Hepatocyte (in vitro differentiated cells): ENCODE measurements at regions not wholly inside any gene's neighbourhood (a gene's known extent, or its start where the extent isn't known, plus 50 kb on each side); places are given as distances from the start of the nearest gene placed in this dataset.

Source experiments
- DNase-seq: peaks from one replicate; pipeline ENCODE4 v3.0.0-alpha.2; 2016; ENCODE audit warnings: low spot score
- H2AFZ ChIP-seq: fragments of 200-600 bp; sonication (generic); 2 replicates; pipeline ENCODE4 v1.6.0; 2016; ENCODE audit warnings: antibody characterized with exemption, mild to moderate bottlenecking
- H3K27ac ChIP-seq: fragments of 200-600 bp; sonication (generic); 2 replicates; pipeline ENCODE4 v1.5.1; 2016; ENCODE audit warnings: mild to moderate bottlenecking
- H3K27me3 ChIP-seq: fragments of 200-600 bp; sonication (generic); 2 replicates; pipeline ENCODE4 v1.6.1; 2016
- H3K36me3 ChIP-seq: fragments of 200-600 bp; sonication (generic); replicated peaks from 2 replicates; pipeline ENCODE4 v1.5.1; 2016; ENCODE audit warnings: low read depth; ENCODE audit not compliant: insufficient read depth
- H3K4me1 ChIP-seq: fragments of 200-600 bp; sonication (generic); 2 replicates; pipeline ENCODE4 v1.5.1; 2016; ENCODE audit warnings: mild to moderate bottlenecking, moderate library complexity; ENCODE audit not compliant: insufficient read depth
- H3K4me2 ChIP-seq: fragments of 200-600 bp; sonication (generic); 2 replicates; pipeline ENCODE4 v1.6.0; 2016
- H3K4me3 ChIP-seq: fragments of 200-600 bp; sonication (generic); 2 replicates; pipeline ENCODE4 v1.5.1; 2016; ENCODE audit warnings: mild to moderate bottlenecking
- H3K79me2 ChIP-seq: fragments of 200-600 bp; sonication (generic); 2 replicates; pipeline ENCODE4 v1.6.0; 2017; ENCODE audit warnings: mild to moderate bottlenecking
- H3K9me2 ChIP-seq: fragments of 200-600 bp; sonication (generic); replicated peaks from 2 replicates; pipeline ENCODE4 v1.6.0; 2017; ENCODE audit warnings: mild to moderate bottlenecking; ENCODE audit not compliant: insufficient read depth
- H3K9me3 ChIP-seq: fragments of 200-600 bp; sonication (generic); 2 replicates; pipeline ENCODE4 v1.5.1; 2016; ENCODE audit warnings: low read depth, mild to moderate bottlenecking
- H4K20me1 ChIP-seq: fragments of 200-600 bp; sonication (generic); 2 replicates; pipeline ENCODE4 v1.6.0; 2016; ENCODE audit warnings: mild to moderate bottlenecking; ENCODE audit not compliant: insufficient read depth, poor library complexity, severe bottlenecking
- EZH2 ChIP-seq: fragments of 200-600 bp; sonication (generic); IDR thresholded peaks from 2 replicates; pipeline ENCODE4 v1.6.1; 2016; ENCODE audit warnings: antibody characterized with exemption, mild to moderate bottlenecking, borderline replicate concordance
- EZH2phosphoT487 ChIP-seq: fragments of 200-600 bp; sonication (generic); IDR thresholded peaks from one replicate; pipeline ENCODE4 v1.6.1; 2018; ENCODE audit warnings: antibody characterized with exemption, mild to moderate bottlenecking, low read depth, moderate library complexity; ENCODE audit not compliant: unreplicated experiment, severe bottlenecking
- WGBS: methylation state at CpG from one replicate; pipeline ENCODE4 v1.1.6; 2016; ENCODE audit warnings: low lambda C conversion rate; ENCODE audit errors: missing lambda C conversion rate; 5-methylcytosine and 5-hydroxymethylcytosine counted together
- TF ChIP-seq, protein P1 (sequence below): fragments of 200-600 bp; sonication (generic); IDR thresholded peaks from 2 replicates; pipeline ENCODE4 v1.5.1; 2016; ENCODE audit warnings: antibody characterized with exemption, mild to moderate bottlenecking; ENCODE audit not compliant: poor library complexity

DNA sequence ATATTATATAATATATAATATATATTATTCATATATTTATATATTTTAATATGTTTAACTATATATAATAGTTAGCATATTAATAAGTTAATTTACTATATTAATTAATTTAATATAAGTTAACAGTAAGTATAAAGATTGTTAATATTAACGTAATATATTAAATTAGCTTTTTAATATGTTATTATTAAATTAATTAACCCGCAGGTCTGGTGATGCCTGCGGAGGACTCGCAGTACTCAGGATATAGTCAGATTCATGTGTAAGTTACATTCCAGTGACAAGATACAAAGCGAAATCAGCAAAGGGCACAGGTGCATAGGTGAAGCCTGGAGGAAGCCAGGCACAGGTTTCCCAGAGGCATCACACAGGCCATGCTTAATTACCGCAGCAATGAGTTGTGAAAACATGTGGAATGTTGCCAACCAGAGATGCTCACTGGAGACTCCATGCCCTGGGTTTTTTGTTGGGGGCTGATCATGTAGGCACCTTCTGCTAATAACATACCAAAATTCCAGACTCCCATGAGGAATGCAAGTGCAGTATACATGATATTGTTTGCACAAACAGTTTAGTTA lies 130.4 kb upstream of the MPHOSPH6 start:
- Histone ChIP-seq H3K36me3 (no peaks in the 10 kb centered on the region), H3K79me2 (no peaks in the 10 kb centered on the region), H3K27ac (no peak overlapping the region), H2AFZ (no peak overlapping the region), H3K4me1 (peaks cover 4% of the 10 kb centered on the region), H3K9me2 (no peaks in the 10 kb centered on the region), H3K4me3 (no peak overlapping the region), H3K9me3 (no peaks in the 10 kb centered on the region), H3K27me3 (no peaks in the 10 kb centered on the region), H3K4me2 (no peak overlapping the region), H4K20me1 (no peaks in the 10 kb centered on the region)
- TF ChIP-seq EZH2phosphoT487 (no peak), EZH2 (no peak)
- TF ChIP-seq, protein P1, sequence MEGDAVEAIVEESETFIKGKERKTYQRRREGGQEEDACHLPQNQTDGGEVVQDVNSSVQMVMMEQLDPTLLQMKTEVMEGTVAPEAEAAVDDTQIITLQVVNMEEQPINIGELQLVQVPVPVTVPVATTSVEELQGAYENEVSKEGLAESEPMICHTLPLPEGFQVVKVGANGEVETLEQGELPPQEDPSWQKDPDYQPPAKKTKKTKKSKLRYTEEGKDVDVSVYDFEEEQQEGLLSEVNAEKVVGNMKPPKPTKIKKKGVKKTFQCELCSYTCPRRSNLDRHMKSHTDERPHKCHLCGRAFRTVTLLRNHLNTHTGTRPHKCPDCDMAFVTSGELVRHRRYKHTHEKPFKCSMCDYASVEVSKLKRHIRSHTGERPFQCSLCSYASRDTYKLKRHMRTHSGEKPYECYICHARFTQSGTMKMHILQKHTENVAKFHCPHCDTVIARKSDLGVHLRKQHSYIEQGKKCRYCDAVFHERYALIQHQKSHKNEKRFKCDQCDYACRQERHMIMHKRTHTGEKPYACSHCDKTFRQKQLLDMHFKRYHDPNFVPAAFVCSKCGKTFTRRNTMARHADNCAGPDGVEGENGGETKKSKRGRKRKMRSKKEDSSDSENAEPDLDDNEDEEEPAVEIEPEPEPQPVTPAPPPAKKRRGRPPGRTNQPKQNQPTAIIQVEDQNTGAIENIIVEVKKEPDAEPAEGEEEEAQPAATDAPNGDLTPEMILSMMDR: no peak
- DNase-seq: no peak
- 93% methylated on average over 6 of the region's 6 CpGs for WGBS

DNA sequence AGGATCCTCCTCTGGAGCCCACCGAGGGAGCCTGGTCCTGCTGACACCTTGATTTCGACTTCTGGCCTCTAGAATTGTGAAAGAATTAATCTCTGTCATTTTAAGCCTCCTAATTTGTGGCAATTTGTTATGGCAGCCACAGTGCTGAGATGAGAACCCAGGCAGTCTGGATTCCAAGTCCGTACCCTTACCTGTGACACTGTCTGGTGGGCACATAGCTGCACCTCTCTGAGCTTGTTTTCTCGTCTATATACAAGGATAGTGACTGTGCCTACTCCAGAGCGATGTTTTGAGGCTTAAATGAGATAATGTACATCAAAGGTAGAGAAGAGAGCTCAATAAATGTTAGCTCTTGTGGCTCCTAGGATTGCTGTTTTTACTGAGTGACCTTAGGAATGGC lies 128.4 kb upstream of the MPHOSPH6 start:
- Histone ChIP-seq H2AFZ (no peak overlapping the region), H4K20me1 (no peaks in the 10 kb centered on the region), H3K4me2 (no peak overlapping the region), H3K4me1 (peaks cover 4% of the 10 kb centered on the region), H3K9me3 (no peaks in the 10 kb centered on the region), H3K36me3 (no peaks in the 10 kb centered on the region), H3K4me3 (no peak overlapping the region), H3K9me2 (no peaks in the 10 kb centered on the region), H3K27me3 (no peaks in the 10 kb centered on the region), H3K79me2 (no peaks in the 10 kb centered on the region), H3K27ac (no peak overlapping the region)
- DNase-seq: no peak
- 91% methylated on average over 5 of the region's 5 CpGs for WGBS
- TF ChIP-seq EZH2phosphoT487: no peak
- no peak for TF ChIP-seq EZH2
- TF ChIP-seq, protein P1: no peak

DNA sequence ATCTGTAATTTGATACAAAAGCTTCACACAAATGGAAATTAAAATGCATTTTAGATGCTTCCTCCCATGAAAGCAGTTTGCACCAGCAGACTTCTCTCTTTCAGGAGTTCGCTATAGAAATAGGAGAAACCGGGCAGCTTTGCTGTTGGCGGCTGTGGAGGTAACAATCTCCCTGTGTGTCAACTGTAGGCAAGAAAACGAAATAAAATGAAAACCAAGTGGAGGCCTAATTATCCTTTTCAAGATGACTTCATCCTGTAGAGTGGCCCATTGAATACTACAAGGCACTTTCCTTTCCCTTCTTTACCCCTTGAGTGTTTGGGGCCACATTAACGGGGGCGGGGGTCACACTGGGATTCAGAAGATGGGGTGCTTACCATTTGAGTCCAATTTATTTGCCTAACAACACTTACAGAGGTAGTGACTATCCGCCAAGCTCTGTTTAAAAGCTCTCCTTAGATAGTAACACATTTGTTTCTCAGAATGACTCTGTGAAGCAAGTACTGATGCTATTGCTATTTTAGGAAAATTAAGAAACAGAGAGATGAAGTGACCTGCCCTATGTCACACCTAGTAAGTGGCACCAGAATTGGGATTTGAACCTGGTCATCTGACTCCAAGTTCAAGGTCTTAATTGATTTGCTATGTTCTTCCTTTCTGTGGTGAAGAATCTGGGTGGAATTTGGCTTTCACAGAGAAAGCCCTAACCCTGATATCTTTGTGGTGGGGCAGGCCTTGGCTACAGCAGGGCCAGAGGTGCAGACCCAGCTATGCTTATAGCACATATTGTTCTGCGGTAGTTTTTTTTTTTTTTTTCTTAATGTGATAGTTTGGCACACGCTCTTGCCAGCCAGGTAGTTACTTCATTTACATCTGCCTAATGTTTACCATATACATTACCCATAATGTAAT lies 125.5 kb upstream of the MPHOSPH6 start:
- 91% methylated on average over 9 of the region's 9 CpGs for WGBS
- Histone ChIP-seq H3K27me3 (peaks cover 6% of the 10 kb centered on the region), H3K9me3 (no peaks in the 10 kb centered on the region), H2AFZ (no peak overlapping the region), H4K20me1 (no peaks in the 10 kb centered on the region), H3K36me3 (no peaks in the 10 kb centered on the region), H3K4me1 (peaks cover 4% of the 10 kb centered on the region), H3K9me2 (no peaks in the 10 kb centered on the region), H3K27ac (no peak overlapping the region), H3K4me3 (no peak overlapping the region), H3K79me2 (no peaks in the 10 kb centered on the region), H3K4me2 (no peak overlapping the region)
- DNase-seq: no peak
- TF ChIP-seq EZH2phosphoT487: no peak
- no peak for TF ChIP-seq EZH2
- TF ChIP-seq, protein P1: no peak
